PC-3 (cell line): ENCODE measurements at regions not wholly inside any gene's neighbourhood (a gene's known extent, or its start where the extent isn't known, plus 50 kb on each side); places are given as distances from the start of the nearest gene placed in this dataset.

Source experiments
- ATAC-seq: fragments of 200-7000 bp; cut with Tn5 transposase; 2 replicates; pipeline ENCODE4 v1.9.1; 2020; ENCODE audit warnings: mild to moderate bottlenecking, moderate library complexity
- BruUV-seq: library from RNA; stranded (reverse); fragments of 400-500 nt; replicated peaks from 2 replicates; lab custom pipeline; 2021; lab: Mats Ljungman, UMichigan
- CTCF ChIA-PET: fragments of 300-600 bp; sonication (Branson Sonifier 250); formaldehyde crosslinking; loops from one replicate; lab custom pipeline; 2022; ENCODE audit warnings: antibody characterized with exemption; lab: Charles Lee
- POLR2A ChIA-PET: fragments of 300-600 bp; sonication (Branson Sonifier 250); formaldehyde crosslinking; loops from one replicate; lab custom pipeline; 2022; ENCODE audit warnings: antibody characterized with exemption; ENCODE audit not compliant: unreplicated experiment; lab: Charles Lee
- DNase-seq: peaks from one replicate; pipeline ENCODE4 v3.0.0-alpha.2; 2015
- H2AFZ ChIP-seq: fragments of 300-600 bp; sonication (generic); 2 replicates; pipeline ENCODE4 v1.6.0; 2016; ENCODE audit warnings: antibody characterized with exemption, low read length
- H3F3A ChIP-seq: fragments of 300-600 bp; sonication (generic); one replicate; pipeline ENCODE4 v1.6.0; 2017; ENCODE audit warnings: antibody characterized with exemption, low read length, control low read depth, mild to moderate bottlenecking; ENCODE audit not compliant: unreplicated experiment
- H3K27ac ChIP-seq: fragments of 300-600 bp; sonication (generic); 2 replicates; pipeline ENCODE4 v1.5.1; 2016; ENCODE audit warnings: mild to moderate bottlenecking, low read length
- H3K27me3 ChIP-seq: fragments of 300-600 bp; sonication (generic); 2 replicates; pipeline ENCODE4 v1.6.1; 2016; ENCODE audit warnings: low read length, mixed read lengths
- H3K36me3 ChIP-seq: fragments of 300-600 bp; sonication (generic); 2 replicates; pipeline ENCODE4 v1.6.1; 2016; ENCODE audit warnings: low read depth, mixed run types, low read length, mixed read lengths
- H3K4me1 ChIP-seq: fragments of 300-600 bp; sonication (generic); 2 replicates; pipeline ENCODE4 v1.5.1; 2016; ENCODE audit warnings: low read length; ENCODE audit not compliant: insufficient read depth
- H3K4me2 ChIP-seq: fragments of 300-600 bp; sonication (generic); 2 replicates; pipeline ENCODE4 v1.6.0; 2016; ENCODE audit warnings: low read length
- H3K4me3 ChIP-seq: fragments of 300-600 bp; sonication (generic); 2 replicates; pipeline ENCODE4 v1.5.1; 2016; ENCODE audit warnings: mild to moderate bottlenecking, low read length, mixed read lengths
- H3K79me2 ChIP-seq: fragments of 300-600 bp; sonication (generic); 2 replicates; pipeline ENCODE4 v1.6.1; 2017; ENCODE audit warnings: low read length, mixed read lengths
- H3K9ac ChIP-seq: fragments of 300-600 bp; sonication (generic); 2 replicates; pipeline ENCODE4 v1.6.0; 2016; ENCODE audit warnings: mild to moderate bottlenecking, low read length
- H3K9me2 ChIP-seq: fragments of 300-600 bp; sonication (generic); replicated peaks from 2 replicates; pipeline ENCODE4 v1.6.1; 2016; ENCODE audit warnings: mixed run types, low read length, mixed read lengths
- H3K9me3 ChIP-seq: fragments of 300-600 bp; sonication (generic); 2 replicates; pipeline ENCODE4 v1.6.1; 2016; ENCODE audit warnings: low read length, mixed read lengths
- H4K20me1 ChIP-seq: fragments of 300-600 bp; sonication (generic); 2 replicates; pipeline ENCODE4 v1.6.1; 2016; ENCODE audit warnings: low read length, mixed read lengths
- CTCF ChIP-seq: fragments of 300-600 bp; sonication (generic); conservative IDR thresholded peaks from 2 replicates; pipeline ENCODE4 v1.5.1; 2017; ENCODE audit warnings: antibody characterized with exemption, low read depth, mild to moderate bottlenecking, low read length
- EZH2 ChIP-seq: fragments of 300-600 bp; sonication (generic); IDR thresholded peaks from one replicate; pipeline ENCODE4 v1.6.1; 2017; ENCODE audit warnings: antibody characterized with exemption, mild to moderate bottlenecking, low read length; ENCODE audit not compliant: unreplicated experiment
- EZH2phosphoT487 ChIP-seq: fragments of 300-600 bp; sonication (generic); IDR thresholded peaks from 2 replicates; pipeline ENCODE4 v1.6.1; 2018; ENCODE audit warnings: mild to moderate bottlenecking, antibody characterized with exemption, low read length, borderline replicate concordance
- intact Hi-C: fragments of 100-400 bp; cut with micrococcal nuclease; formaldehyde crosslinking; loops from 2 replicates; pipeline ENCODE4 v1.9.0; 2023

DNA sequence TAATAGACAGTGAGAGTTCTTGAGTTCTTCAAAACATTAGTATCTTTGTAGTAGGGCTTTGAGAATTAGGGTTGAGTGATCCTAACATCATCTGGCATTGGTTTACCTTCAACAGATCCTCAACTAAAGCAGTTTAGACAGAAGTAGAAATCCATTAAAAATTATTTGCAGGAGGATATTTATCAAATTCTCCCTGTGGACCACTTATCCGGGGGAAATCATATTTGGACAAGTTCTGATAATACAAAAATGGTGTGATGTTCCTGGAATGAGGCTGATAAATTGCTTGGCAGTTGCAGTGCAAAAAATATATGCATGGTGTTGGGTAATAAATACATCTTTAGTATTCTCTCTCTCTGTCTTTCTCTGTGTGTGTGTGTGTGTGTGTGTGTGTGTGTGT is 115.1 kb upstream of the CHODL start:
- intact Hi-C loops: no loop called here
- no peaks in the 10 kb centered on the region for H3K9me3 ChIP-seq
- no peaks in the 10 kb centered on the region for H3F3A ChIP-seq
- H3K9ac ChIP-seq: no peak overlapping the region
- no peak overlapping the region for H3K4me2 ChIP-seq
- DNase-seq (no peak), ATAC-seq (no peak)
- CTCF ChIA-PET: no interaction called here
- H3K4me3 ChIP-seq: no peak overlapping the region
- H3K36me3 ChIP-seq: no peaks in the 10 kb centered on the region
- no peaks in the 10 kb centered on the region for H4K20me1 ChIP-seq
- POLR2A ChIA-PET: no interaction called here
- TF ChIP-seq EZH2: no peak
- no peak for TF ChIP-seq CTCF
- no peak for TF ChIP-seq EZH2phosphoT487
- H2AFZ ChIP-seq: no peak overlapping the region
- H3K27ac ChIP-seq: no peak overlapping the region
- BruUV-seq: no TSS peak
- H3K4me1 ChIP-seq: no peaks in the 10 kb centered on the region
- H3K27me3 ChIP-seq: no peaks in the 10 kb centered on the region
- no peaks in the 10 kb centered on the region for H3K79me2 ChIP-seq
- no peaks in the 10 kb centered on the region for H3K9me2 ChIP-seq

DNA sequence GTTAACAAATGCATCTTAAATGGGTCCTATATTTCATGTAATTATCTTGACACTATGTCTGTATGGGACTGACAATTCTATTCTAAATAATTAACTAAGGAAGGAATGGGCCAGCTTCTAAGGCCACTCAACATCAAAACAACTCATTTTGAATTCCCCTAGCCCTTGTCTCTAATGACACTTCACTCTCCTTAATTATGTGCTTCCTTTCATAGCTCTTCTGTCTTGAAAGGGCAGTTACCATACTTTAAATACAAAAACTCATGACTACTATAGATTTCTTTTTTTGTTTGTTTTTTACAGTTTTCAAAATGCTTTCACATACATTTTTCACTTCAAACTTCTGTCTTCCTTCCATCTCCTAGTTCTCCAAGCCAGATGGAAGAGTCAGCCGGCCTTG is 126.1 kb upstream of the CHODL start:
- CTCF ChIA-PET: no interaction called here
- H3K9me2 ChIP-seq: no peaks in the 10 kb centered on the region

More for the DNA sequence above, 126.1 kb upstream of the CHODL start:
- H3K9ac ChIP-seq: no peak overlapping the region
- DNase-seq (no peak), ATAC-seq (no peak)
- TF ChIP-seq CTCF (no peak), EZH2phosphoT487 (no peak), EZH2 (no peak)
- no peaks in the 10 kb centered on the region for H4K20me1 ChIP-seq
- POLR2A ChIA-PET: no interaction called here
- H3K4me2 ChIP-seq: no peak overlapping the region
- no TSS peak for BruUV-seq
- no peaks in the 10 kb centered on the region for H3K36me3 ChIP-seq
- H3K9me3 ChIP-seq: peaks cover 8% of the 10 kb centered on the region; the same call in 1 of the 2 replicates
- no peaks in the 10 kb centered on the region for H3F3A ChIP-seq
- no peak overlapping the region for H3K4me3 ChIP-seq
- H3K79me2 ChIP-seq: no peaks in the 10 kb centered on the region
- intact Hi-C loops: no loop called here
- H3K27ac ChIP-seq: no peak overlapping the region
- H2AFZ ChIP-seq: no peak overlapping the region
- H3K4me1 ChIP-seq: no peaks in the 10 kb centered on the region
- no peaks in the 10 kb centered on the region for H3K27me3 ChIP-seq
